Umbilical cord (tissue), 1 donor: ENCODE measurements at regions not wholly inside any gene's neighbourhood (a gene's known extent, or its start where the extent isn't known, plus 50 kb on each side); places are given as distances from the start of the nearest gene placed in this dataset.

ENCODE experiments used
- DNase-seq: peaks from one replicate; pipeline ENCODE4 v3.0.0-alpha.2; 2015; ENCODE audit warnings: low spot score

GRCh38 chr1:17904290-17904689 lies 149.2 kb downstream of the ACTL8 start:
- no peak for DNase-seq

DNA sequence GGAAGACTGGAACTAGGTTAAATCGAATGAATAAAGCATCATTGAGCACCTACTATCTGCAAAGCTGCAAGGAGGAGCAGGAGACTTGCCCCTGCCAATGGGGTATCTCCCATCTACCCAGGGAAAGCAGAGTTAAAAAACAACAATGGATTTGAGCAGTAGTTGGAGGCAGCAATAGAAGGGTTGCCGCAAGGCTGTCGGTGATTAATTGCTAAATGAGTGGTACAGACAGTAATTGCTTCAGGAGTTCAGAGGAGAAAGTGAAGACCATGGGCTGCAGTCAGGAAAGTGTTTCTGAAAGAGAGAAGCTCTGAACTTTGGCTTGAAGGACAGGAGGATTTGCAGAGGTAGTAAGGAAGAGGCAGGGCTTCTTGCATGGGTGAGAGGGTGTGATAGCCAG lies 152.9 kb downstream of the ACTL8 start:
- DNase-seq, result no peak

GRCh38 chr1:17908945-17909344 lies 153.8 kb downstream of the ACTL8 start:
- DNase-seq, result no peak

DNA sequence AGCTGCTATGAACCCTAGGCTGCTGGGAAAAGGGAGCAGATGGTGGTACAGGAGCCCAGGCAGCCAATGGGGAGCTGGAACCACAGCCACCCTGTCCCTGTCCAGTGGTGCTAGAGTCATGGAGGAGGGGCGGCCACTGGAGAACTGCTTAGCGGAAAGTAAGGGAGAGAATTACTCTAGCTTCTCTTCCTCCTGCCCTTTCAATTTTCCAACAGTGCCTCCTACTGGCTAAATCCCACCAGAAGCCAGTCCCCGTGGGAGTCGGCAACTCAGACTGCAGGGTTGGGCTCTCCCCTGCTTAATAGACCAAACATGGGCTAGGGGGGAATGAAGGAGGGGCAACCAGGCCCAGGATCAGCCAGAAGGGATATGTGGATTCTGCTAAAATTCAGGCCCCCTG lies 154.5 kb downstream of the ACTL8 start:
- DNase-seq, result no peak

- no peak for DNase-seq
Measured at GRCh38 chr1:17911791-17912190, 156.7 kb downstream of the ACTL8 start.

DNA sequence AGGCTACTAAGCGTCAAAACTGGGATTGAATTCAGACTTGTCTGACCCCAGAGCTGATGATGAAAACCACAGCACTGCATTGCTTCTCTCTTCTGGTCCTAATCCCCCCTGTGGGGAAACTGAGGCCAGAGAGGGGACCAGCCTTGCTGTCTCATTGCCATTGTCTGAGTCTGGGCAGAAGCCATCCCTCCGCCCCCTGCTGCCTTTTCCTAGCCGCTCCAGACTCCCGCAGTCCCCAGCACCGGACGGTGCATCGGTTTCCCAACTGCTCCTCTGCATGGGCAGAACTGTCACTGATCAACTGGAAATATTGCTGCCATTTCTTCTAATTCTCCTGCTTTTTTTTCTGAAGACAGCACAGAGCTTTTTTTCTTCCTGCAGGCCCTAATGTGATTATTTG lies 157.4 kb downstream of the ACTL8 start:
- no peak for DNase-seq

GRCh38 chr1:17913326-17914115 lies 158.4 kb downstream of the ACTL8 start:
- DNase-seq, result no peak

- DNase-seq, result no peak
Measured at GRCh38 chr1:17914131-17914530, 159.0 kb downstream of the ACTL8 start.

DNA sequence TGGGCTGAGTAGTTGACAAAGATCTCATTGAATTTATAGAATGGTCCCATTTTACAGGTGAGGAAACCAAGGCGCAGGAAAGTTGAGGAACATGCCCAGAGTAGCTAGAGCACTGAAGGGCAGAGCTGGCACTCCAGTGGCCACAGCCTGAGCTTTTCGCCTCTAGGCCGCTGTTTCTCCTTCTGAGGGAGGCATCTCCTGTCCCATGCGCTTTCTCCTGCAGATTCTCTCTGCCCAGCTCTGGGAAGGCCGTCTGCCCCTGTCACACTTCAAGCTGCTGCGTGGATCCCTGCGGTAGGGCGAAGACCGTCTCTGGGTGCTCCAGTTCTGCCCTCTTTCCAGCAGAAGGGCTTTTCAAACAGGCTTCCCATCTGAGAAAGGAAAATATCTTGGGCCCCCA lies 159.9 kb downstream of the ACTL8 start:
- no peak for DNase-seq

DNA sequence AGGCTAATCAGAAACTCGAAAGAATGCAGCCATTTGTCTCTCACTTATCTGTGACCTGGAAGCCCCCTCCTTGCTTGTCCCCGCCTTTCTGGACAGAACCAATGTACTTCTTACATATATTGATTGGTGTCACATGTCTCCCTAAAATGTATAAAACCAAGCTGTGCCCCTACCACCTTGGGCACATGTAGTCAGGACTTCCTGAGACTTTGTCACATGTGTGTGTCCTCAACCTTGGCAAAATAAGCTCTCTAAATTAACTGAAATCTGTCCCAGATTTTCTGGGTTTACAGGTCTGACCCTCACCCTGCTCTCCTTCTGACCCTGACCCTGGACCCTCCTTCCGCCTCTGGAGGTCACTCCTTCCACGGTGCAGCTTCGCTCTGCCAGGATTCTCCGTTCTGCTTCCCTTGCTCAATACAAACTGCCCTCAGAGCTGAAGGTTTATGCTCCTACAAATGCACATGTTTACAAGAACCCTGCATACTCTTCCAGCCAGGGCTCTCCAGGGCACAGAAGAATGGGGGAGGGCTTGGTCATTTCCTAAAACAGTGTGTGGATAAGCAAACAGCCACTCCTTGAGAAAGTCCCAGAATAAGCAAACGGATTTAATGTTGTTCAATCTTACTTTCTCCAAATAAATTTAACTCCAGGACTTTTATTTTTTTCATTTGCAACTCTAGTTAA lies 160.5 kb downstream of the ACTL8 start:
- no peak for DNase-seq

DNA sequence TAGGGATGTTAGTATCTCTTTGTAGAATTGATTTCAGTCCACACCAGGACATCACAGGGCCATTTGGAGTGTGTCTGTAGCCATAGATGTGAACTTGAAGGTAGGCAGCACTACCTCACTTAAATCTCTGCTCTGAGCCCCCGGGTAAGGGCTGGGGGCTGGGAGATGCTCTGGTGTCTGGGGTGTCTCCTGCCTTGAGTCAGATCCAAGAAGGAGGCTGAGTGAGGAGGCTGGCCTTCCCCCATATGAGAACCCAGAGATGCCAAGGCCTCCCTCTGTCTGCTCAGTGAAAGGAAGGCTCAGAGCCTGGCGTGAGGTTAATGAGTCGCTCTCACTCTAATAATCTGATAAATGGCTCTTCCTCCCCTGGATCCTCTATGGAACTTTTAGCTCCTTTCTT lies 161.6 kb downstream of the ACTL8 start:
- no peak for DNase-seq

GRCh38 chr1:17919525-17920439 lies 164.6 kb downstream of the ACTL8 start:
- peak; percentile 50 for DNase-seq

GRCh38 chr1:17920881-17921640 lies 165.9 kb downstream of the ACTL8 start:
- no peak for DNase-seq

GRCh38 chr1:17922833-17923232 lies 167.7 kb downstream of the ACTL8 start:
- peak; percentile 39 for DNase-seq

GRCh38 chr1:17923666-17924065 lies 168.5 kb downstream of the ACTL8 start:
- DNase-seq, result no peak

DNA sequence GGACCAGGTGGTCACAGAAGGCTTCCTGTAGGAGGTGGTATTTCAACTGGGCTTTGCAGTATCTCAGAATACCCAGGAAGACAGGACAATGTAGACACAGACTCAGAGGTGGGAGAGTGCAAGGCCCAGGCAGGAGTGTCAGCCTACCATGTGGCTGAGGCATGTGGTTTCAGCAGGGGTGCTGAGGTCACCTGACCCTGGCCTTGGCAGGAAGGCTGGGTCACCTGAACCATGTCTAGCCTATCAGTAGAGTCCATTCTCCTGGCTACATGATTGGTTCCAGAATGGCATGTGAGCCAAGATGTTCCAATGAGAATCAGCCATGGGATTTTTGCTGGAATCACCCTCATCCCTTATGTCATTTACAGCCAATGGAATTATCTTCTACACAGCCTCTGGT lies 169.4 kb downstream of the ACTL8 start:
- DNase-seq, result no peak

GRCh38 chr1:17925290-17926237 lies 170.4 kb downstream of the ACTL8 start:
- no peak for DNase-seq

- no peak for DNase-seq
Measured at GRCh38 chr1:17926906-17927305, 171.8 kb downstream of the ACTL8 start.

DNA sequence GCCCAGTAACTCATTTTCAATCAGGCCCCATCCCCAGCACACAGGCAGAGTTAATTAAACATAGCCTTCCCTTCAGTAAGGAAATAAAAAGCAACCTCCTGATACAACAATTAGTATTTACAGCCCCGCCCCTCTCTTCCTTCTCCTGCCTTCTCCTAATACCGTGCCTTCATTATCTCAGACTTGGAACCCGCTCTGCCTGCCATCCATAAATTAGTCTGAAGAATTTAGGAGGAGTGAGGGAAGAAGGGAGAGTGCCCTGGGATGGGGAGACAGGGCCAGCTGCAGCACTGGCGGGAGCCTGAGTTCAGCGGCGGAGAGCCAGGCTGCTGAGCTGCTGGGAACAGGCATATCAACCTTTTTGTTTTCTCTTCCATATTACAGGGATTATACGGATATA lies 172.8 kb downstream of the ACTL8 start:
- no peak for DNase-seq

- DNase-seq, result no peak
Measured at GRCh38 chr1:17929224-17929623, 174.1 kb downstream of the ACTL8 start.
